ENCODE measurements at regions not wholly inside any gene's neighbourhood (a gene's known extent, or its start where the extent isn't known, plus 50 kb on each side); places are given as distances from the start of the nearest gene placed in this dataset.

GRCh38 chr5:120386981-120387380 lies 77.1 kb upstream of the PRR16 start:
- H3K9me3 ChIP-seq (ENCODE audit: control insufficient read depth, insufficient read depth, low read length) = no peaks in the 10 kb centered on the region
- H3K4me3 ChIP-seq (ENCODE audit: low read length) = no peak overlapping the region
- H4K20me1 ChIP-seq (ENCODE audit: control insufficient read depth, insufficient read depth, low read depth, low read length) = no peaks in the 10 kb centered on the region
- no peaks in the 10 kb centered on the region for H3F3A ChIP-seq (ENCODE audit: control insufficient read depth, insufficient read depth)
- H3K36me3 ChIP-seq (ENCODE audit: control insufficient read depth, low read length) = no peaks in the 10 kb centered on the region
- TF ChIP-seq CTCF (IDR thresholded peaks at IDR 0.05; ENCODE audit: low read depth, low read length, poor library complexity, severe bottlenecking) = no peak
- TF ChIP-seq EZH2phosphoT487 (IDR thresholded peaks at IDR 0.05; ENCODE audit: borderline replicate concordance, low read length) = no peak
- H3K27ac ChIP-seq (ENCODE audit: low read depth, low read length) = no peak overlapping the region
- no peak overlapping the region for H3K4me2 ChIP-seq (ENCODE audit: low read length)
- no peaks in the 10 kb centered on the region for H3K79me2 ChIP-seq (ENCODE audit: control insufficient read depth, low read length)
- no peaks in the 10 kb centered on the region for H3K27me3 ChIP-seq (ENCODE audit: control insufficient read depth, low read length)
- H3K9me2 ChIP-seq (replicated peaks; ENCODE audit: control insufficient read depth, low read length) = no peaks in the 10 kb centered on the region
- no peaks in the 10 kb centered on the region for H3K4me1 ChIP-seq (ENCODE audit: control insufficient read depth, low read length)

DNA sequence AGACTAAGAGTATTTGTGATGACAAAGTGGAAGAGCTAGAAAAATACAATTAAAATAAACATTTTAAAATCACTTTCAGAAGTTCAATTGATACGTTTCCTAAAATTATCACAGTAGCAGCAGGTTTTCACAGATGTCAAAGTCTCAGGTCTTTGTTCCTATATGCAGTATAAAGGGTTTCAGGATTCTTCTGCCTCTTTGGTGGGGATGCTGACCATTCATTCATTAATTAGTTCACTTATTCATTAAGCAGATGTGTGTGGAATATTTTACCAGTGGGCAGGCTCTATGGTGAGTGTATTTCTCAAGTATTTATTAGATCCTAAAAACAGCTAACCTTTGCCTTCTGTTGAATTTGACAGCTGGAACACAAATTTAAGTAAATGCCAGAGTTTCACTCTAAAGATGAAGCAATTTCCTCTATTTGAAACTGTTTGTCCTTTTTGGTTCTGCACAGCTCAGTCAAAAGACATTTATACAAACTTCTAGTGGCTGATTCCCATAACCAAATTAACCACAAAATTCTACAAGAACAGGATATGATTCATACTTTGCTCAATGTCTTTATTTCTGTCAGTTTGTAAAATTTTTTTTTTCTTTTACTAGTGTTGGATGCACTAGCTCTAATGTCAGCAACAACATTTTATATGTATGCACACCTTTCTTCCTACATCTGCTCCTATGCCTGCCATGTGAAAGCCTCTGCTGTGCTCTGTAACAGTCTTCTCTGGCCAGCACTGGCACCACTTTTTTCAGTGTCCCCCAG lies 75.9 kb upstream of the PRR16 start:
- no peak overlapping the region for H3K4me3 ChIP-seq (ENCODE audit: low read length)

DNA sequence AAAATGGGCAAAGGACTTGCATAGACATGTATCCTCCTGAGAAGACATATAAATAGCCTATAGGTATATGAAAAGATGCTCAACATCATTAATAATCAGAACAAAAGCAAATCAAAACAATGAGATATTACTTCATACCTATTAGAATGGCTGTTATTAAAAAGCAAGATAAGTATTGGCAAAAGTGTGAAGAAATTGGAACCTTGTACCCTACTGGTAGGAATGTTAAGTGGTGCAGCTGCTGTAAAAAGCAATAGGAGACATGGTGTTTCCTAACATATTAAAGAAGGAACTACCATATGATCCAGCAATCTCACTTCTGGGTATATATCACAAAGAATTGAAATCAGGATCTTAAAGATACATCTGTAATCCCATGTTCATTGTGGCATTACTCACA lies 69.8 kb upstream of the PRR16 start:
- Histone ChIP-seq H3F3A (ENCODE audit: control insufficient read depth, insufficient read depth) (no peaks in the 10 kb centered on the region), H4K20me1 (ENCODE audit: control insufficient read depth, insufficient read depth, low read depth, low read length) (no peaks in the 10 kb centered on the region), H3K27me3 (ENCODE audit: control insufficient read depth, low read length) (no peaks in the 10 kb centered on the region), H3K4me1 (ENCODE audit: control insufficient read depth, low read length) (no peaks in the 10 kb centered on the region), H3K9me2 (replicated peaks; ENCODE audit: control insufficient read depth, low read length) (no peaks in the 10 kb centered on the region), H3K4me2 (ENCODE audit: low read length) (no peak overlapping the region), H3K36me3 (ENCODE audit: control insufficient read depth, low read length) (no peaks in the 10 kb centered on the region), H3K4me3 (ENCODE audit: low read length) (no peak overlapping the region), H3K79me2 (ENCODE audit: control insufficient read depth, low read length) (no peaks in the 10 kb centered on the region), H3K9me3 (ENCODE audit: control insufficient read depth, insufficient read depth, low read length) (no peaks in the 10 kb centered on the region), H3K27ac (ENCODE audit: low read depth, low read length) (no peak overlapping the region)
- TF ChIP-seq EZH2phosphoT487 (IDR thresholded peaks at IDR 0.05; ENCODE audit: borderline replicate concordance, low read length) (no peak), CTCF (IDR thresholded peaks at IDR 0.05; ENCODE audit: low read depth, low read length, poor library complexity, severe bottlenecking) (no peak)

More for the DNA sequence above, 75.9 kb upstream of the PRR16 start:
- H3K4me2 ChIP-seq (ENCODE audit: low read length) = no peak overlapping the region
- no peaks in the 10 kb centered on the region for H3K9me2 ChIP-seq (replicated peaks; ENCODE audit: control insufficient read depth, low read length)
- no peaks in the 10 kb centered on the region for H4K20me1 ChIP-seq (ENCODE audit: control insufficient read depth, insufficient read depth, low read depth, low read length)
- H3F3A ChIP-seq (ENCODE audit: control insufficient read depth, insufficient read depth) = no peaks in the 10 kb centered on the region
- TF ChIP-seq EZH2phosphoT487 (IDR thresholded peaks at IDR 0.05; ENCODE audit: borderline replicate concordance, low read length) (no peak), CTCF (IDR thresholded peaks at IDR 0.05; ENCODE audit: low read depth, low read length, poor library complexity, severe bottlenecking) (no peak)
- no peaks in the 10 kb centered on the region for H3K36me3 ChIP-seq (ENCODE audit: control insufficient read depth, low read length)
- H3K4me1 ChIP-seq (ENCODE audit: control insufficient read depth, low read length) = no peaks in the 10 kb centered on the region
- H3K27ac ChIP-seq (ENCODE audit: low read depth, low read length) = no peak overlapping the region
- no peaks in the 10 kb centered on the region for H3K27me3 ChIP-seq (ENCODE audit: control insufficient read depth, low read length)
- no peaks in the 10 kb centered on the region for H3K9me3 ChIP-seq (ENCODE audit: control insufficient read depth, insufficient read depth, low read length)
- no peaks in the 10 kb centered on the region for H3K79me2 ChIP-seq (ENCODE audit: control insufficient read depth, low read length)

Data from DOHH2 (cell line).